ENCODE measurements at regions not wholly inside any gene's neighbourhood (a gene's known extent, or its start where the extent isn't known, plus 50 kb on each side); places are given as distances from the start of the nearest gene placed in this dataset.

DNA sequence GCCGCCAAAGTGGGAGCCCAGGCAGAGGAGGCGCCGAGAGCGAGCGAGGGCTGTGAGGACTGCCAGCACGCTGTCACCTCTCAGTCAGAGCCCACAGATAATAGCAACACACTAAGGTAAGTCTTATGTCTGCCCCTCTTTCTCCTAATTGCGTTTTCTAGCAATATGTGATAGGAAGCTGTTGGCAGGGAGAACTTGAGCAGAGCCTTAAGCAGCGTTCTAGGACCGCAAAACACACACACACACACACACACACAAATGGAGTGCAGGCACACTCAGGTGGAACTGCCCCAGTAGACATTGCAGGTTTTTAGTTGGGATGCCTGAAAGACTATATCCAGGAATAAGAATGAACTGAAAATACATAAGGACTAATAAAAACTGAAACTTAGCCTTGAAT is 1188.5 kb downstream of the NXPH1 start:
- Mint-ChIP-seq H3K9me3 (peaks cover 11% of the 10 kb centered on the region), H3K4me3 (no peak overlapping the region), H3K27me3 (ENCODE audit: low read depth, poor library complexity) (peaks cover 4% of the 10 kb centered on the region), H3K27ac (no peak overlapping the region), H3K4me1 (no peaks in the 10 kb centered on the region), H3K36me3 (ENCODE audit: low read depth) (no peaks in the 10 kb centered on the region)
- TF ChIP-seq, protein P1, sequence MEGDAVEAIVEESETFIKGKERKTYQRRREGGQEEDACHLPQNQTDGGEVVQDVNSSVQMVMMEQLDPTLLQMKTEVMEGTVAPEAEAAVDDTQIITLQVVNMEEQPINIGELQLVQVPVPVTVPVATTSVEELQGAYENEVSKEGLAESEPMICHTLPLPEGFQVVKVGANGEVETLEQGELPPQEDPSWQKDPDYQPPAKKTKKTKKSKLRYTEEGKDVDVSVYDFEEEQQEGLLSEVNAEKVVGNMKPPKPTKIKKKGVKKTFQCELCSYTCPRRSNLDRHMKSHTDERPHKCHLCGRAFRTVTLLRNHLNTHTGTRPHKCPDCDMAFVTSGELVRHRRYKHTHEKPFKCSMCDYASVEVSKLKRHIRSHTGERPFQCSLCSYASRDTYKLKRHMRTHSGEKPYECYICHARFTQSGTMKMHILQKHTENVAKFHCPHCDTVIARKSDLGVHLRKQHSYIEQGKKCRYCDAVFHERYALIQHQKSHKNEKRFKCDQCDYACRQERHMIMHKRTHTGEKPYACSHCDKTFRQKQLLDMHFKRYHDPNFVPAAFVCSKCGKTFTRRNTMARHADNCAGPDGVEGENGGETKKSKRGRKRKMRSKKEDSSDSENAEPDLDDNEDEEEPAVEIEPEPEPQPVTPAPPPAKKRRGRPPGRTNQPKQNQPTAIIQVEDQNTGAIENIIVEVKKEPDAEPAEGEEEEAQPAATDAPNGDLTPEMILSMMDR (IDR thresholded peaks at IDR 0.05), result no peak
- no peak for DNase-seq

DNA sequence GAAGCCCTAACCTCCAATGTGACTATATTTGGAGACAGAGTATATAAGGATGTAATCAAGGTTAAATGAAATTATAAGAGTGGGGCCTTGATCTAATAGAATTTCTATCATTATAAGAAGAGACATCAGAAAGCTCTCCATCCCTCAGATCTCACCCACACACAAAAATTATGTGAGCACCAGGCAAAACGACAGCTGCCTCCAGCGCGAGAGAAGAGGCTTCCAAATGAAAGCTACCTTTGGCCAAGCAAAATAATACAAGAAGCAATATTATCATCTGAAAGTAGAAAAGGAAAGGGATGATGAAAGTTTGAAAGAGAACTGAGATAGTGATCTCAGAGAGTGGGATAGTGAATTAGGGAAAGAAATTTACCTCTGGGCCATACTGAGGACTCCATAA is 1192.5 kb downstream of the NXPH1 start:
- Mint-ChIP-seq H3K4me3 (no peak overlapping the region), H3K27me3 (ENCODE audit: low read depth, poor library complexity) (peaks cover 4% of the 10 kb centered on the region), H3K36me3 (ENCODE audit: low read depth) (no peaks in the 10 kb centered on the region), H3K4me1 (no peaks in the 10 kb centered on the region), H3K9me3 (peaks cover 2% of the 10 kb centered on the region), H3K27ac (no peak overlapping the region)
- no peak for DNase-seq
- TF ChIP-seq, protein P1 (IDR thresholded peaks at IDR 0.05), result no peak

DNA sequence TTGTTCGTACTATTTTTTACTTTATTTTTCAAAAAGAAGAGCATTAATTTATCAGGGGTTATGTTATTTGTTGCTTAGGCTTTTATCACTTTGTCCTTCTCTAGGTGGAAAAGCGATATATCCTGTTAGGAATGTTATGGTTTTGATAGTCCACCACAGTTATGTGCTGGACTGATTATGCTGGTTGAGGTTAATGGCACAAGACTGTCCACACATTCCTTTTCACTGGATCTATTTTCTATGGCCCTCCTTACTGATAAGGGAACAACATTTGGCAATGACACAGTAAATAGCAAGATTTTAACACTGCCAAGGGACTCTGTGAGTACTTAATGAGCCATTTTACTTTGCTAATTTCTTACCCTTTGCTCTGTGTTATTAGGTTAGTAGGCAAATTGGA is 1212.3 kb downstream of the NXPH1 start:
- no peaks in the 10 kb centered on the region for H3K9me3 Mint-ChIP-seq

DNA sequence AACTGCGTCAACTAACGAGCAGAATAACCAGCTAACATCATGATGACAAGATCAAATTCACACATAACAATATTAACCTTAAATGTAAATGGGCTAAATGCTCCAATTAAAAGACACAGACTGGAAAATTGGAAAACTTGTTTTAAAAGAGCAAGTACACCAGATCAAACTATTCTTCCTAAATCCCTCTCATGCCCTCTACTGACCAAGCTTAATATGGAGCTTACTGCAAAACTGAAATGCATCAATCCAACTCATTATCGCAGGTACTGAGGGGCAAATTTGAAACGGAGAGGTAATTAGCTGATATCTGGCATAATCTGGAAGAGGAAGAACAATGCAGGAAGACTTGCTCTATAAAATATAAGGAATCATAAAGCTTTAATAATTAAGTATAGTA is 1223.8 kb downstream of the NXPH1 start:
- no peak overlapping the region for H3K4me3 Mint-ChIP-seq
- TF ChIP-seq, protein P1 (IDR thresholded peaks at IDR 0.05), result no peak
- peaks cover 4% of the 10 kb centered on the region for H3K9me3 Mint-ChIP-seq
- DNase-seq, result no peak
- no peaks in the 10 kb centered on the region for H3K36me3 Mint-ChIP-seq (ENCODE audit: low read depth)
- no peaks in the 10 kb centered on the region for H3K27me3 Mint-ChIP-seq (ENCODE audit: low read depth, poor library complexity)
- no peak overlapping the region for H3K27ac Mint-ChIP-seq
- H3K4me1 Mint-ChIP-seq, result no peaks in the 10 kb centered on the region

More for the DNA sequence above, 1212.3 kb downstream of the NXPH1 start:
- Mint-ChIP-seq H3K36me3 (ENCODE audit: low read depth) (no peaks in the 10 kb centered on the region), H3K27me3 (ENCODE audit: low read depth, poor library complexity) (peaks cover 3% of the 10 kb centered on the region), H3K4me3 (no peak overlapping the region), H3K4me1 (peaks cover 4% of the 10 kb centered on the region), H3K27ac (no peak overlapping the region)
- no peak for DNase-seq
- TF ChIP-seq, protein P1 (IDR thresholded peaks at IDR 0.05), result no peak

DNA sequence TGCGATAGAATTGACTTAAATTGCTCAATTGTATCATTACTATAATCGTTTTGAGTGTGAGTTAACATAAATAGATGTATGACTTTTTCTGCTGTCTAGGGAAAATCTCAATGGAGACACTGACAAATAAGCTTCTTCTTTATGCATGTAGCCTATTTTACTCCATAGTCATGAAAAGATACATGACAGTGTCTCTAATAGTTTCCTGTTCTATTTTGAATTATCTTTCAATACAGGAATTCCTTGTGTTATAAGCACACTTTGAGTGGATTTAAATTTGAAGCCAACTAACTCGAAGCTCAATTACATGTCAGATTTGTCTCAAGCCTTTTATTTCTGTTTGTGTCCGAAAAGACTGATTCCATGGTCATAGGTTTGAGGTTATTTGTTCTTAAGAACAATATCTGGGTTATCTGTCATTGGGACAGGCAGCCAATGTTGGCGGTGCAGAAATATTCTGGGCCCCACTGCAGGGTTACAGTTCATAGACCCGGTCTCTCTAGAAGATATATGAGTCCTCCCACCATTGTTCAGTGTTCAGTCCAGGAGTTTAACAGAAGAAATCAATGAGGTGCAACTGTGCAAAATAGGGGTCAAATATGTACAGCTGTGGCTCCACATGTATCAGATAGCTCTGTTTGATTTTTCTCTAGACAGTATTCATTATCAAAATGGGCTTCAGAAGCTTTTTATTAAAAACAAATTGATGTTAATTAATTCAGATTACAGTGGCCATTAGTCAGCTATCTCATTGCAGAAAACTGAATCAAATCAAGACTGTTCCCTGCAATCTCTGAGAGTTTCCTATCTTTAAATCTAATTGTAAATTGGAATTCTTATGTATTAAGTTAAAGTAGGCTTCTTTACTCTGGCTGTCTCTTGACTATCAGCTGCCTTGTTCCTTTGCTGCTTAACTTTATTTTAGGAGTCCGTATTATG is 1238.8 kb downstream of the NXPH1 start:
- H3K4me3 Mint-ChIP-seq, result no peak overlapping the region
- no peak overlapping the region for H3K27ac Mint-ChIP-seq
- H3K27me3 Mint-ChIP-seq (ENCODE audit: low read depth, poor library complexity), result no peaks in the 10 kb centered on the region
- no peaks in the 10 kb centered on the region for H3K36me3 Mint-ChIP-seq (ENCODE audit: low read depth)
- TF ChIP-seq, protein P1 (IDR thresholded peaks at IDR 0.05), result no peak
- no peaks in the 10 kb centered on the region for H3K4me1 Mint-ChIP-seq
- no peak for DNase-seq
- no peaks in the 10 kb centered on the region for H3K9me3 Mint-ChIP-seq

DNA sequence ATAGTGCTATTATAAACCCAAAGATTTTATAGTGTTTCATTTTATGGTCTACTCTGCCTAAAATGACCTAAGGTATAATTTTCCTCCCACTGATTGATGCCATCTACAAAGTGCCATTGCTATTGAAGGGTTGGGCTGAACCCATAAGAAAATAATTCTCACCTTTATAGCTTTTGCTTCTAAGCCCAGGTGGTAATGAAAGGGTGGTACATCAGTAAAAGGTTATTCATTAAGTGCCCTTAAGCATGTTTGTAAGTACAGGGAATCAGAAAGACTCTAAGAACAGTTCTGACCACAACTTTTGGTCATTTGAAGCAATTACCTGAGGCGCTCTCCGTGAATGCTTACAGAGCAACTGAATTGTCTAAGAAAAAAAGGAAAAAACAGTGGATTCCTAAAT is 1247.3 kb downstream of the NXPH1 start:
- H3K27me3 Mint-ChIP-seq (ENCODE audit: low read depth, poor library complexity), result no peaks in the 10 kb centered on the region
- no peak overlapping the region for H3K4me3 Mint-ChIP-seq
- TF ChIP-seq, protein P1 (IDR thresholded peaks at IDR 0.05), result no peak
- H3K27ac Mint-ChIP-seq, result no peak overlapping the region
- H3K4me1 Mint-ChIP-seq, result no peaks in the 10 kb centered on the region
- H3K9me3 Mint-ChIP-seq, result peaks cover 7% of the 10 kb centered on the region
- no peaks in the 10 kb centered on the region for H3K36me3 Mint-ChIP-seq (ENCODE audit: low read depth)
- DNase-seq, result no peak
